ENCODE measurements at regions not wholly inside any gene's neighbourhood (a gene's known extent, or its start where the extent isn't known, plus 50 kb on each side); places are given as distances from the start of the nearest gene placed in this dataset.
"Not testable (repeated sequence)": the region's sequence is repeated elsewhere in the genome, so short reads cannot be mapped to it uniquely, and the experiment has no call there.

GRCh38 chr2:8442833-8443486, 238.9 kb upstream of the ID2 start:
- no peaks in the 10 kb centered on the region for H3K27me3 Mint-ChIP-seq
- DNase-seq: no peak
- ATAC-seq (replicated peaks): no peak
- H3K9me3 Mint-ChIP-seq: no peaks in the 10 kb centered on the region
- no peaks in the 10 kb centered on the region for H3K36me3 Mint-ChIP-seq (ENCODE audit: insufficient read depth)
- H3K4me3 Mint-ChIP-seq: no peak overlapping the region
- H3K4me1 Mint-ChIP-seq (ENCODE audit: low read depth in 2 of 2): peaks cover 17 to 31% of the 10 kb centered on the region in 2 donors
- H3K27ac Mint-ChIP-seq: no peak overlapping the region

- no peaks in the 10 kb centered on the region for H3K36me3 Mint-ChIP-seq (ENCODE audit: insufficient read depth)
- H3K9me3 Mint-ChIP-seq: no peaks in the 10 kb centered on the region
- peak overlapping the region in 1 of 2 donors; percentile 69 for H3K27ac Mint-ChIP-seq
- H3K4me3 Mint-ChIP-seq: no peak overlapping the region
- DNase-seq (no peak), ATAC-seq (replicated peaks) (no peak)
- peaks cover 7 to 25% of the 10 kb centered on the region in 2 donors for H3K4me1 Mint-ChIP-seq (ENCODE audit: low read depth in 2 of 2)
- H3K27me3 Mint-ChIP-seq: no peaks in the 10 kb centered on the region
Measured at GRCh38 chr2:8445580-8445979, 236.3 kb upstream of the ID2 start.

GRCh38 chr2:8446751-8447150, 235.1 kb upstream of the ID2 start:
- ATAC-seq (replicated peaks); H3K4me3 Mint-ChIP-seq; H3K36me3 Mint-ChIP-seq (ENCODE audit: insufficient read depth); DNase-seq; H3K27ac Mint-ChIP-seq; H3K9me3 Mint-ChIP-seq; H3K27me3 Mint-ChIP-seq: not testable (repeated sequence)
- peaks cover 7 to 19% of the 10 kb centered on the region in 2 donors for H3K4me1 Mint-ChIP-seq (ENCODE audit: low read depth in 2 of 2)

- H3K36me3 Mint-ChIP-seq (ENCODE audit: insufficient read depth): no peaks in the 10 kb centered on the region
- ATAC-seq (replicated peaks): no peak
- no peak overlapping the region for H3K4me3 Mint-ChIP-seq
- no peaks in the 10 kb centered on the region for H3K9me3 Mint-ChIP-seq
- DNase-seq: no peak
- H3K27me3 Mint-ChIP-seq: no peaks in the 10 kb centered on the region
- peaks cover 0 to 14% of the 10 kb centered on the region in 2 donors for H3K4me1 Mint-ChIP-seq (ENCODE audit: low read depth in 2 of 2)
- no peak overlapping the region for H3K27ac Mint-ChIP-seq
Measured at GRCh38 chr2:8447610-8448221, 234.1 kb upstream of the ID2 start.

GRCh38 chr2:8448824-8449556, 232.9 kb upstream of the ID2 start:
- ATAC-seq (replicated peaks) (no peak), DNase-seq (no peak)
- Mint-ChIP-seq H3K27me3 (no peaks in the 10 kb centered on the region), H3K9me3 (no peaks in the 10 kb centered on the region), H3K36me3 (ENCODE audit: insufficient read depth) (no peaks in the 10 kb centered on the region), H3K27ac (no peak overlapping the region), H3K4me3 (no peak overlapping the region), H3K4me1 (ENCODE audit: low read depth in 2 of 2) (peaks cover 0 to 11% of the 10 kb centered on the region in 2 donors)

- no peaks in the 10 kb centered on the region for H3K36me3 Mint-ChIP-seq (ENCODE audit: insufficient read depth)
- no peak for ATAC-seq (replicated peaks)
- H3K27me3 Mint-ChIP-seq: no peaks in the 10 kb centered on the region
Measured at GRCh38 chr2:8451273-8451672, 230.6 kb upstream of the ID2 start.

GRCh38 chr2:8452296-8452695, 229.6 kb upstream of the ID2 start:
- no peak for ATAC-seq (replicated peaks)
- no peaks in the 10 kb centered on the region for H3K36me3 Mint-ChIP-seq (ENCODE audit: insufficient read depth)
- no peak overlapping the region for H3K4me3 Mint-ChIP-seq
- H3K27ac Mint-ChIP-seq: peak overlapping the region in 1 of 2 donors; percentile 49
- no peaks in the 10 kb centered on the region for H3K27me3 Mint-ChIP-seq
- H3K9me3 Mint-ChIP-seq: no peaks in the 10 kb centered on the region
- DNase-seq: no peak
- H3K4me1 Mint-ChIP-seq (ENCODE audit: low read depth in 2 of 2): peaks cover 11 to 30% of the 10 kb centered on the region in 2 donors

More at GRCh38 chr2:8451273-8451672, 230.6 kb upstream of the ID2 start:
- DNase-seq: no peak
- no peak overlapping the region for H3K27ac Mint-ChIP-seq
- peaks cover 11 to 27% of the 10 kb centered on the region in 2 donors for H3K4me1 Mint-ChIP-seq (ENCODE audit: low read depth in 2 of 2)
- no peaks in the 10 kb centered on the region for H3K9me3 Mint-ChIP-seq
- no peak overlapping the region for H3K4me3 Mint-ChIP-seq

- Mint-ChIP-seq H3K4me3 (no peak overlapping the region), H3K4me1 (ENCODE audit: low read depth in 2 of 2) (peaks cover 20 to 29% of the 10 kb centered on the region in 2 donors), H3K27me3 (no peaks in the 10 kb centered on the region), H3K36me3 (ENCODE audit: insufficient read depth) (peaks cover 6% of the 10 kb centered on the region), H3K9me3 (no peaks in the 10 kb centered on the region), H3K27ac (no peak overlapping the region)
- DNase-seq (no peak), ATAC-seq (replicated peaks) (no peak)
Measured at GRCh38 chr2:8452979-8453903, 228.6 kb upstream of the ID2 start.

GRCh38 chr2:8453904-8454302, 228.0 kb upstream of the ID2 start:
- Mint-ChIP-seq H3K36me3 (ENCODE audit: insufficient read depth) (peaks cover 6% of the 10 kb centered on the region), H3K27me3 (no peaks in the 10 kb centered on the region), H3K9me3 (no peaks in the 10 kb centered on the region), H3K4me1 (ENCODE audit: low read depth in 2 of 2) (peaks cover 20 to 28% of the 10 kb centered on the region in 2 donors), H3K4me3 (no peak overlapping the region), H3K27ac (no peak overlapping the region)
- DNase-seq (no peak), ATAC-seq (replicated peaks) (no peak)

- DNase-seq (no peak), ATAC-seq (replicated peaks) (no peak)
- H3K36me3 Mint-ChIP-seq (ENCODE audit: insufficient read depth): peaks cover 6% of the 10 kb centered on the region
- H3K27me3 Mint-ChIP-seq: no peaks in the 10 kb centered on the region
- peak overlapping the region in 1 of 2 donors; percentile 98 for H3K27ac Mint-ChIP-seq
- H3K4me1 Mint-ChIP-seq (ENCODE audit: low read depth in 2 of 2): peaks cover 20 to 28% of the 10 kb centered on the region in 2 donors
- H3K9me3 Mint-ChIP-seq: no peaks in the 10 kb centered on the region
- peak overlapping the region; percentile 67 to 89 for H3K4me3 Mint-ChIP-seq
Measured at GRCh38 chr2:8454797-8455196, 227.1 kb upstream of the ID2 start.

GRCh38 chr2:8455236-8456150, 226.4 kb upstream of the ID2 start:
- Mint-ChIP-seq H3K27me3 (no peaks in the 10 kb centered on the region), H3K27ac (peak overlapping the region; percentile 96 to 98), H3K9me3 (no peaks in the 10 kb centered on the region), H3K4me1 (ENCODE audit: low read depth in 2 of 2) (peaks cover 20 to 23% of the 10 kb centered on the region in 2 donors), H3K4me3 (peak overlapping the region; percentile 67 to 89), H3K36me3 (ENCODE audit: insufficient read depth) (peaks cover 6% of the 10 kb centered on the region)
- DNase-seq (peak in 1 of 3 experiments; percentile 34), ATAC-seq (replicated peaks) (peak; percentile 69)
